NCI-H524 treated with DMSO at 0.1 percent for 48 hours (cell line): ENCODE measurements at regions not wholly inside any gene's neighbourhood (a gene's known extent, or its start where the extent isn't known, plus 50 kb on each side); places are given as distances from the start of the nearest gene placed in this dataset.

Experiments used
- DNase-seq: peaks from one replicate; lab custom pipeline; 2025; lab: John Stamatoyannopoulos, UW

- no peak for DNase-seq
These were observed 168.0 kb upstream of the ZNF32 start for GRCh38 chr10:43816351-43817321.

GRCh38 chr10:43815181-43815885, 166.7 kb upstream of the ZNF32 start:
- no peak for DNase-seq

- no peak for DNase-seq
These were observed 166.0 kb upstream of the ZNF32 start for GRCh38 chr10:43814663-43815062.

GRCh38 chr10:43811871-43812270, 163.2 kb upstream of the ZNF32 start:
- no peak for DNase-seq

DNA sequence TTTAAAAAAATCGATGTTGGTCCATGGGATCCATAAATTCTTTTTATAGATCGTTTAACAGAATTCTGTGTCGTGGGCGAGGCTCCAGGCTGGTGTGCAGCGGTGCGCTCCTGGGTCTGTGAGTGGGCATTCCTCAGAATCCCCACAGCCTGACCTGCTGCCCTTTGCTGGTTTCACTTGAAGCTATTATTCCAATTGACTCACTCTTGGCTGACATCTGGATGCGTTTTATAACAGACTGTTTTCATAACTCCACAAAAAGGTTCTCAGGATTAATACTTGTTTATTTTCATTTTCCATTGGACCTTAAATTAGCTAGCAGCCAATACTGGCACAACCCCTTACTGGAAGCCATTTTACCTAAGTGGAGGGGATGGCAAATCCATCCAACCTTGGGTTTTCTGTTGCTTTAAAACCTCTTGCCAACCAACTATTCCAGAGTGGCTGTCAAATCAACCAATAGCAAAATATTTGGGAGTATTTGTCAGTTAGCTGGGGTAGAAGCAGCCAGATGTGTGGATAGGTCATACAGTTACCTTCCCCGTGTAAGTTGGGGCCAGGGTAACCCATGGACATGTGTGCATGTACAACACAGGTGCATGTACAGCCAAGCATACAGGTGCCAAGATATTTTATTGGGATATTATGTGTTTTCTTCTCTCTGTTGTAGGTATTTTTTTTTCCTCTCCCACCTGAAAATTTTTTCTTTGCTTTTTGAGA, 160.7 kb upstream of the ZNF32 start:
- DNase-seq = no peak

DNA sequence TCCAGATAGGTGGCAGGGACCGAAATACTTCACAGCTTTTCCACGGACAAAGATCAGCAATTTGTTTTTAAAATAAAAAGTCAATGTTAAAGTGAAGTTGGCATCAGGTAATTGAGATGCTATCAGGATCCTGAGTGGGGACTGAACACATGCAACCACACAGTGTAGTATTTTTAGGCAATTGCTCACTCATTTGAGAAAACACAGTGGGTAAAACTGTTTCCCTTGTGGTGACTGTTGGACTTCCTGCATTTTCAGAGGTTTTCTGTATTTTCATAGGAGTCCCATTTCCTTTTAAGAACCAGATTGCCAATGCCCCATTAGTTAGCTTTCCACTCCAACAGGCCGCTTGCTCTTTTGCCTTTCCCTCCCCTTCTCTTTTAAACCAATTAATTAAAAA, 159.5 kb upstream of the ZNF32 start:
- DNase-seq = no peak

GRCh38 chr10:43806831-43807640, 158.4 kb upstream of the ZNF32 start:
- no peak for DNase-seq

DNA sequence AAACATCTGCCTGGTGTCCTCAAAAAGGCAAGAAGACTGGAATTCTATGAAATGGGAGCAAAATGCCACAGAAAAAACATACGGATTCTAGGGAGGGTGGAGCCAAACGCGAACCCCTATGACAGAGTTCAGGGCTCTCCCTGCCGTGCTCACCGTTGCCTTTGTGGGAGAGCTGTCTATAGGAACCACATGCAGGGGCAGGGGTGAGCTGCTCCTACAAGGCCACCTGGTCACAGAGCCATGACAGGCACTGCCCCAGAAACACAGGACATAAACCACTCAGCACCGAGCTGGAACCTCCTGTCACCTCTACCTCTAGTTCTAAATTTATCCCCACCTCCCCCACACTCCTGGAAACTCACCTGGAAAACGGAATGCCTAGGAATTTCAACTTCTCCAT, 155.1 kb upstream of the ZNF32 start:
- DNase-seq = no peak

DNA sequence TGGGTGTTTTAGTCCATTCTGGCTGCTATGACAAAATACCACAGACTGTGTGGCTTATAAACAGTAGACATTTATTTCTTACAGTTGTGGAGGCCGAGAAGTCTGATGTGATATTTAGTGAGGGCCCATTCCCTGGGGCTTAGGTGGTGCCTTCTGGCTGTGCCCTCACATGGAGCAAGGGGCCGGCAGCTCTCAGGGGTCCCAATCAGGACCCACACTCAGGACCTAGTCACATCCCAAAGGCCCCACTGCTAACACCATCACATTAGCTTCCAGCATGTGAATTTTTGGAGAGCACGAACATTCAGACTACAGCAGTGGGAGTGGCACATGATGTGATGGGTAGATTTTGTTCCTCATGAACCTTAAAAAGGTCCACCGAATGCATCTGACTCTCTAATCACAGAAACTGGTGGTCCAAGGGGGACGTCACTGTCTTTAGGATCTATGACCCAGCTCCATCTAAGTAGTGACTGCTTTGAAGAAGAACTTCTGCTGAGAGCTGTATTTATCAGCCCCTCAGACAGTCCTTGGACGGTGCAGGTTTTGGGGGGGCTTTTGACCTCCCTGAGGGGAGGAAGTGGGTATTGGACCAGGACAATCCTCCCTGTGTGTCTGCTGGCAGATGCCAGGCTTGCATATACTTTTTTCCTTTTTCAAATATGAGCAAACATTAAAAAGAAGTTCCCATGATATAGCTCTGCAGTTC, 154.5 kb upstream of the ZNF32 start:
- DNase-seq = no peak

DNA sequence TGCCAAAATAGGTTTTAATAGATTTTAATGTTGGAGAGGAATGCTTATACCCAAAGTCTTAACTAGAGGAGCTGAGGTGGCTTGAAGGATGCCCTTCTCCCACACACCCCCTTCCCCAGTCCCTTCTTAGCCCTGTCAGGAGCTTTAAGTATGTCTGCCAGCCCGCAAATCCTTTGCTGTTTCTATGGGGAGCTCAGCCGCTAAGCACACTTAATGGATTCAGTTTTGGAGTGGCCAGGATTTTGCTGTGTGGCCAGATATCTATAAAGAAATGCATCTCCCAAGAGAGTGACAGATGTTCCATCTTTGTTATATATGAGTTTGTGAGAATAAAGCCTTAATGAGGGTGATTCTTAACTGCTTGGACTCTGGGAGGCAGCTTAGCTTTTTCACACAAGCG, 152.9 kb upstream of the ZNF32 start:
- peak; percentile 68 for DNase-seq

- DNase-seq = no peak
These were observed 152.5 kb upstream of the ZNF32 start for GRCh38 chr10:43801140-43801539.

- peak; percentile 3 for DNase-seq
These were observed 148.1 kb upstream of the ZNF32 start for GRCh38 chr10:43796781-43797180.

- DNase-seq = no peak
These were observed 147.0 kb upstream of the ZNF32 start for GRCh38 chr10:43795639-43796038.

DNA sequence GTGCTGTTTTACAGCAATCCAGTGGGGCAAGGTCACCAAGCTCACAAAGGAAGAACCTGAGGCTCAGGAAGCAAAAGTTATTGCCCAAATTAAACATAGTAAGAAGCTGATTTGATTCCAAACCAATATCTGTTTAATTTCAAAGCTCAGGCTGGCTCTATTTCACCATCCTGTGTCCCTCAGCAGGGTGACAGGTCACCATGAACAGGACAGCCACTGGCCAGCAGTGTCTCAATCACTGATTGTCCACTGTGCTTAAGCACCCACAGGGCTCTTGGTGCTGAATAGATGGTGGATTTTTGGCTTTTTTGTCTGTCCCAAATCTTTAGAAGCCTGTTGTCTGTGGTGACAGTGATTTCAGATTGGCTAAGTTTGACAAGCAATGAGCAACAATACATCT, 146.4 kb upstream of the ZNF32 start:
- DNase-seq = no peak

DNA sequence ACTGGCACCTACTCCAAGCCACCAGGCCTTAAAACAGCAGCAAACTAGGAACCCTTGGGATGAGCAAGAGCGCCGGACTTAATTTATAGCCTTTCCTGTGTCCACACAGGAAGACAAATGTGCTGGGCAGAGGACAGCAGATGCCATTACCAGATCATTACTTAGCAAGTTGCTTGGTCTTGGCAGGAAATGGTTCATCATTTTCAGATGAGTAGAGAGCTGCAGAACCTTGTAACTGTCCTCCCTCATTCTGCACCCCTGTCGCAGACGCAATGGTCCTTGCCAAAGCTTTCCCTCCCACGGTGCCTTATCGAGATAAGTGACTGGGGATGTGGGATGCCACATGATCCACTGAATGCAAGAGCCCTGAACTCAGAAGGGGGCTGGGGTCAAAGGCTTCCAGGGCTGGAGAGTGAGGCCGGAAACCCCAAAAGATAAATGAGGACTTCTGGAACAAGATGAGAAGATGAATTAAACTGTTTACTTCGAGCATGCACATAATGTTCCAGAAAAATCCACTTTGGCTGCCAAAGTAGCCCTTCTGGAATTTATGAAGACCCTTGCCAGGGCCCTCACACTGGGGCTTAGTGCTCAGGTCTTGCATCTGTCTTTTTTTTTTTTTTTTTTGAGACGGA, 145.6 kb upstream of the ZNF32 start:
- no peak for DNase-seq

- no peak for DNase-seq
These were observed 145.0 kb upstream of the ZNF32 start for GRCh38 chr10:43793704-43794103.

DNA sequence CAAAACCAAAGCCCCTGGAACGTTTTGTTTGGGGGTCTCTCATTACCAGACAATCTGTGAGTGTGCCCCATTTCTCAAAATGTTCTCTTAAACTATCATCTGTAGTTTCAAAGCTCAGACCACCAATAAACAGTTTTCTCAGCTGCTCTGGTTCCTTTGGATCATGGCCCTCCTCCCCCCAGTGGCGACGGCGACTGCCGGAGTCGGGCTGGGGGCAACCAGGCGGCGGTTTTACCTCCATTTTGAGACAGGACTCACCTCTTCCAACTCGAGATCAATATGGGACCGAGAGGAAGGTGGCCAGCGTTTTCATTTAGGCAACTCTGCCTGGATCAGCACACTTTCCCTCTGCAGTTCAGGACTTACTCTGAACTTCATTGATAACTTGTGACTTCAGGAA, 141.5 kb upstream of the ZNF32 start:
- no peak for DNase-seq

GRCh38 chr10:43785252-43785651, 136.6 kb upstream of the ZNF32 start:
- no peak for DNase-seq

DNA sequence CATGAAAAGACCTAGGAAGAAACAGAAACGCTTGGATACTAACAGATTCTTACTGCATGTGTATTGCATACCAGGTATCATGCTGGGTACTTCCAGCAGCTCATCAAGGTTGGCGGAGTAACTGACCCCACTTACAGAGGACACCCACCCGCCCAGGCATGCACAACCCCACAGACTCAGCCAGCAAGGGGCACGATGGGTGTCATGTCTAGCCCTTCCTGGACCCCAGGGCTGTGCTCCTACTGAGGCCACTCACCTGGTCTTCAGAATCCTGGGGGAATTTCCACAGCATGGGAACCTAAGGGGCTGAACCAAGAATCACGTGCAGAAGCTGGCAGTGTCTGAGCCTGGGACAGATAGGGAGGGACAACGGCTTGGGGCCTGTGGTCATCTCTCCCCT, 134.1 kb upstream of the ZNF32 start:
- DNase-seq = no peak

DNA sequence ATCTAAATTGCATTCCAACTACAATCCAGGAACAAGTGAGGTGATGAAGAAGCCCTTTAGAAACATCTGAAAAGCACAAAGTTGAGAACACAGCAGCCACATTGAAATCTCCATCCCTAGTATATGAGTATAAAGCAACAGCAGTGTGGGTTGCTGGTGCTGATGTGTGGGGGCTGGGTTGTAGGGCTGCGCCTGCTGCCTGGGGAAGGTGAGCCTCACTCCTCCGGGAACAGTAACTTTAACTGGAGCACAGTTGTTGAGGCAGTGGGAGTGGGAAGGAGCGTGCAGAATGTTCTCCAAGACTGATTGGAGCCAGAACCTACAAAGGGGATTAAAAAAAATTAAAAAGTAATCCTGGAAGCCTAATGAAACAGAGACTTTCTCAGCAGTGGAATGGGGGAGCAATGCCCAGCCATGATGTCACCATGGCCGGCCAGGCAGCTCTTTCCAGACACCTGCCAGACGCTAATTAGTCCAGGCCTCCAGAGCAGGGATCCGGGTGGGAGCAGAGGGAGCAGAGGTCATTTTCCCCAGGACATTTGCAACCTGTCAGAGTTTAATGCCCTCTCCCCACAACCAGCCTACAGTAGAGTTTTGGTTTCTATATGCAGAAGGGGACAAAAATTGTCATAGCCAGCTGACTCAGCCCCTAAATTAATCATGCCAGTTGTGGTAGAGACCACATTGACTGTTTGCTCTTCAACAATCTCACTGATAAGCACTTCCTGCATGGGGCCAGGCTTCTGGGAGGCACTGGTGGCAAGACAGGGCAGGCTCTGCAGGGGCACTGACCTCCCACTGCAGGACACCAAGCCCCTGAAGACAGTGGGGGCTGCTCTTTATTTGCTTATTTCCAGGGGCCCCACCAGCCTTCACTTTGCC, 133.0 kb upstream of the ZNF32 start:
- no peak for DNase-seq
